ENCODE measurements at regions not wholly inside any gene's neighbourhood (a gene's known extent, or its start where the extent isn't known, plus 50 kb on each side); places are given as distances from the start of the nearest gene placed in this dataset.

GRCh38 chr15:67969892-67970291 lies 84.2 kb upstream of the PIAS1 start:
- H3K27ac Mint-ChIP-seq: no peak overlapping the region
- no peak overlapping the region for H4K91ac ChIP-seq (ENCODE audit: insufficient read length, low read depth, low read length)
- no peaks in the 10 kb centered on the region for H3K79me1 ChIP-seq (ENCODE audit: insufficient read depth, low read depth, low read length, poor library complexity, severe bottlenecking)
- TF ChIP-seq CTCF (conservative IDR thresholded peaks at IDR 0.05): no peak
- no peak for DNase-seq
- H4K20me1 ChIP-seq (ENCODE audit: control insufficient read depth, insufficient read depth, insufficient read length): no peaks in the 10 kb centered on the region
- WGBS (ENCODE audit: extremely low coverage, insufficient read length, low lambda C conversion rate): no CpG with 5 or more reads among the region's 3 CpGs
- H2AFZ ChIP-seq (ENCODE audit: low read length): no peak overlapping the region
- H4K5ac ChIP-seq (ENCODE audit: insufficient read length, low read depth, low read length): no peak overlapping the region
- no peak overlapping the region for H2AK5ac ChIP-seq (ENCODE audit: insufficient read length, low read length)
- H3K4me1 Mint-ChIP-seq: peaks cover 21 to 23% of the 10 kb centered on the region in 2 experiments
- no peak overlapping the region for H2BK20ac ChIP-seq (ENCODE audit: low read depth, low read length, poor library complexity, severe bottlenecking)
- no peaks in the 10 kb centered on the region for H3K9me3 ChIP-seq (ENCODE audit: control insufficient read depth, low read depth, low read length)
- no peak overlapping the region for H2BK12ac ChIP-seq (ENCODE audit: insufficient read length, low read depth, low read length)
- H3K4me2 ChIP-seq (ENCODE audit: insufficient read depth, insufficient read length, low read length): no peak overlapping the region
- H3K4ac ChIP-seq (ENCODE audit: low read depth, low read length): no peak overlapping the region
- H3K23me2 ChIP-seq (ENCODE audit: insufficient read length, low read depth, low read length, poor library complexity, severe bottlenecking): peaks cover 6% of the 10 kb centered on the region
- H2BK5ac ChIP-seq (ENCODE audit: insufficient read length, low read length): no peak overlapping the region
- no peak overlapping the region for H2BK120ac ChIP-seq (ENCODE audit: low read depth, low read length, poor library complexity, severe bottlenecking)
- no peak overlapping the region for H3K23ac ChIP-seq (ENCODE audit: insufficient read length, low read depth, low read length)
- no peaks in the 10 kb centered on the region; a peak in 1 of 7 replicates for H3K36me3 Mint-ChIP-seq (ENCODE audit: insufficient read depth in 1 of 3, low read depth in 3 of 3)
- H3K14ac ChIP-seq (ENCODE audit: insufficient read depth, low read length): no peak overlapping the region
- no peaks in the 10 kb centered on the region for H3K9me3 Mint-ChIP-seq
- no peak overlapping the region for H3K9ac ChIP-seq (ENCODE audit: extremely low read depth, insufficient read length, low read length)
- H3K27me3 ChIP-seq (ENCODE audit: insufficient read depth, low read length): no peaks in the 10 kb centered on the region; the same call in 1 of the 2 replicates
- H4K8ac ChIP-seq (replicated peaks; ENCODE audit: insufficient read length, low read depth, low read length): no peak overlapping the region
- peaks cover 4% of the 10 kb centered on the region; the same call in 1 of the 2 replicates for H3K4me1 ChIP-seq (ENCODE audit: insufficient read depth, low read length)
- no peaks in the 10 kb centered on the region for H3K79me2 ChIP-seq (ENCODE audit: insufficient read depth, low read length)
- H3K56ac ChIP-seq (ENCODE audit: insufficient read length, low read depth, low read length): no peak overlapping the region
- no peak overlapping the region for H2BK15ac ChIP-seq (ENCODE audit: low read depth, low read length)
- H3T11ph ChIP-seq (ENCODE audit: low read length): no peak overlapping the region
- no peak overlapping the region for H3K4me3 Mint-ChIP-seq
- H3K27ac ChIP-seq (ENCODE audit: insufficient read length, low read depth, low read length): no peak overlapping the region
- H3K27me3 Mint-ChIP-seq (ENCODE audit: low read depth): peaks cover 7% of the 10 kb centered on the region
- no peak overlapping the region for H3K18ac ChIP-seq (ENCODE audit: insufficient read length, low read depth, low read length)
